ENCODE measurements at regions not wholly inside any gene's neighbourhood (a gene's known extent, or its start where the extent isn't known, plus 50 kb on each side); places are given as distances from the start of the nearest gene placed in this dataset.
"Not testable (repeated sequence)": the region's sequence is repeated elsewhere in the genome, so short reads cannot be mapped to it uniquely, and the experiment has no call there.

GRCh38 chr21:27339902-27340301, 373.0 kb upstream of the ADAMTS5 start:
- no peak overlapping the region for H3K4me3 ChIP-seq
- DNase-seq (ENCODE audit: low spot score) = no peak
- H3K27ac ChIP-seq = no peak overlapping the region
- TF ChIP-seq CTCF (IDR thresholded peaks at IDR 0.05) = no peak

- DNase-seq (ENCODE audit: low spot score); H3K27ac ChIP-seq; H3K4me3 ChIP-seq: not testable (repeated sequence)
Observed at GRCh38 chr21:27338007-27338406, 371.1 kb upstream of the ADAMTS5 start.

GRCh38 chr21:27333096-27333495, 366.2 kb upstream of the ADAMTS5 start:
- Histone ChIP-seq H3K27ac (no peak overlapping the region), H3K4me3 (no peak overlapping the region)
- TF ChIP-seq CTCF (IDR thresholded peaks at IDR 0.05) = no peak
- no peak for DNase-seq (ENCODE audit: low spot score)

GRCh38 chr21:27329255-27329851, 362.5 kb upstream of the ADAMTS5 start:
- H3K27ac ChIP-seq = peak overlapping the region in 1 of 2 donors; percentile 8
- no peak overlapping the region for H3K4me3 ChIP-seq
- no peak for TF ChIP-seq CTCF (IDR thresholded peaks at IDR 0.05)
- no peak for DNase-seq (ENCODE audit: low spot score)

GRCh38 chr21:27326301-27326700, 359.4 kb upstream of the ADAMTS5 start:
- no peak for DNase-seq (ENCODE audit: low spot score)
- no peak overlapping the region for H3K4me3 ChIP-seq
- TF ChIP-seq CTCF (IDR thresholded peaks at IDR 0.05) = no peak
- no peak overlapping the region for H3K27ac ChIP-seq

GRCh38 chr21:27323331-27323730, 356.4 kb upstream of the ADAMTS5 start:
- no peak for TF ChIP-seq CTCF (IDR thresholded peaks at IDR 0.05)
- Histone ChIP-seq H3K4me3 (no peak overlapping the region), H3K27ac (no peak overlapping the region)
- no peak for DNase-seq (ENCODE audit: low spot score)

GRCh38 chr21:27321791-27322190, 354.9 kb upstream of the ADAMTS5 start:
- TF ChIP-seq CTCF (IDR thresholded peaks at IDR 0.05) = no peak
- Histone ChIP-seq H3K27ac (no peak overlapping the region), H3K4me3 (no peak overlapping the region)
- no peak for DNase-seq (ENCODE audit: low spot score)

- DNase-seq (ENCODE audit: low spot score) = no peak
Observed at GRCh38 chr21:27320868-27321267, 354.0 kb upstream of the ADAMTS5 start.

GRCh38 chr21:27317601-27318000, 350.7 kb upstream of the ADAMTS5 start:
- DNase-seq (ENCODE audit: low spot score); H3K4me3 ChIP-seq; H3K27ac ChIP-seq: not testable (repeated sequence)

More at GRCh38 chr21:27320868-27321267, 354.0 kb upstream of the ADAMTS5 start:
- TF ChIP-seq CTCF (IDR thresholded peaks at IDR 0.05) = no peak
- H3K27ac ChIP-seq = no peak overlapping the region
- H3K4me3 ChIP-seq = no peak overlapping the region

Data from coronary artery (tissue), 2 donors.